Fibroblast of upper back skin (primary cell): ENCODE measurements at regions not wholly inside any gene's neighbourhood (a gene's known extent, or its start where the extent isn't known, plus 50 kb on each side); places are given as distances from the start of the nearest gene placed in this dataset.
"Not testable (repeated sequence)": the region's sequence is repeated elsewhere in the genome, so short reads cannot be mapped to it uniquely, and the experiment has no call there.

ENCODE experiments used
- DNase-seq: peaks from one replicate; pipeline ENCODE4 v3.0.0-alpha.2; 2013

DNA sequence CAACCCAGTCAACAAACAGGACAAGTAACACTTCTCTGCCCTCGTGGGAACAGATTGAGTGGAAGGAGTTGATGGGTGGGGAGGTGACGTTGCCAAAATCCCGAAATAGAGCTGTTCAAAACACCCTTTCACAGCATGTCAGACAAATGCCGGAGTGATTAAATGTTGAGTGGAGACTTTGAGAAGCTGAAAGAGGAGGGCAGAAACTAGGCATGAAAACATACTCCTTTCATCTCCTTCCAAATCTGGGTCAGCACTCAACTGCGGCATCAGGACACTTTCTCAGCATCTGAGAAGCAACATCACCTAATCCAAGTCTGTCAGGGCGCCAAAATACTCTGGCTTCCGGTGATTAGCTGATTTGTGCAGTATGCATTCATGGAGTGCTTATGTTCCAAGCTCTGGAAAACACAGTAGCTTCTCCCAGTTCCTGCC lies 51.5 kb upstream of the MRI1 start:
- no peak for DNase-seq

DNA sequence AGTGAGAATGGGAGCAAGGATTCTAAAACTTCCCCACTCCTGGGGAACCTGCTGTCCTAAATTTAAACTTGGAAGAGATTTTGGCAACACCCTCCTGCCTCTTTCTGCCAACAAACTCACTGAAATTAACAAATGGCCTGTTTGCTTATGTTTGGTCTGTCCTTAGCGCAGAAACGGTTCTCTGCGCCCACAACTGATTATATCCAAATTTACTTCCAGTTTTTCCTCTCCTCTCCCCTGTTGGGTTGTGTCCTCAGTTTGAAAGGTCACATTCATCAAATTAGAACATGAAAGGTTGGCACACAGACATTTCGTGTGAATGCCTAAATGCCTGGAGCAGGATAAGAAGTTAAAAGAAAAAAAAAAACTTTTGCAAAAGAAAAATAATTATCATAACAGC lies 56.4 kb upstream of the MRI1 start:
- no peak for DNase-seq

DNA sequence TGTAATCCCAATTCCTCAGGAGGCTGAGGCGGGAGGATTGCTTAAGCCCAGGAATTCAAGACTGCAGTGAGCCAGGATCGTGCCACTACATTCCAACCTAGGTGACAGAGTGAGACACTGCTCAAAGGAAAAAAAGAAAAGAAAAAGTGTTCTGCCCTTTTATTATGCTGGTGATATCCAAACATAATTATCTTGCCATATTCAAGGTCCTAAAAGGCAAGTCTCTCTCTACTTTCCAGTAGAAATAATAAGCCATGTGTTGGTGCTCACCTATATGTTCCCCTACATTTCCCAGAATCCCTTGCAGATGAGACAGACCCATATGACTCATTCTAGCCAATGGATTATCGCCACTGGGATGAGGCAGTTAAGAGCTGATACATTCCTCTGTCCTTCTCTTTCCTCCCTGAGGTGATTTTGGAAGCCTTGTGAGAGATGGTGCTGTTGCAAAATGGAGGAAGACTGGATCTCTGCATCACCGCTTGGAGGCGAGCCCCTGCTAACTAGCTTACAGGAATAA lies 58.3 kb upstream of the MRI1 start:
- no peak for DNase-seq

DNA sequence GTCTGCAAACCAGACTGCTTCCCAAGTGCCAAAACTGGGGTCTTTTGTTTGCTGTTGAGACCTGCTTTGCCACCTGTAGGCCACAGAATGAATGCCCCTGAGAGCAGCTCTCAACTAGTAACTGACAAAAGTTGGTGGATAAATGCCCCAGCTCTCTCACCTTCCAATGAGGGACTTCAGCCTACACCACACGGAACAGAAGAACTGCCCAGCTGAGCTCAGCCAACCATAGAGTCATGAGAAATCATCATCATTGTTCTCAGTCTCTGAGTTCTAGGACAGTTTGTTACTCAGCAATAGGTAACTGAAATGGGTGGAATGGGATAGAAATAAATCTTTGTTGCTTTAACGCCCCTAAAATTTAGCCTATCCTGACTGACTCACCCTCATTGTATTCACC lies 59.1 kb upstream of the MRI1 start:
- DNase-seq = no peak

DNA sequence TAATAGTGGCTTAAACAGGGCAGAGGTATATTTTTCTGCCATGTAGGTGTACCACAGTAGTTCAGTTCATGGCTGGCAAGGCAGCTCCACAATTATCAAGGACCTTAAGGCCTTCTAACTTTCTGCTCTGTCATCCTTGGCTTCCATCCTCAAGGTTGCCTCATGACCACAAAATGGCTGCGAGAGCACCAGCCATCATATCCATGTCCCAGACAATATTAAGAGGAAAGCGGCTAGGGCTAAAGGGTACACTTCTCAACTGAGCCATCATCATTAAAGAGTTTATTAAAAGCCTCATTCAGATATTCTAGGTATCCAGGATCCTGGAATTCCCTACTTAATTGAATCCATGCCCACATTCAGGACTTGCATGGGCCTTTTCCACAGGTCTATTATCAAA lies 62.7 kb upstream of the MRI1 start:
- no peak for DNase-seq

DNA sequence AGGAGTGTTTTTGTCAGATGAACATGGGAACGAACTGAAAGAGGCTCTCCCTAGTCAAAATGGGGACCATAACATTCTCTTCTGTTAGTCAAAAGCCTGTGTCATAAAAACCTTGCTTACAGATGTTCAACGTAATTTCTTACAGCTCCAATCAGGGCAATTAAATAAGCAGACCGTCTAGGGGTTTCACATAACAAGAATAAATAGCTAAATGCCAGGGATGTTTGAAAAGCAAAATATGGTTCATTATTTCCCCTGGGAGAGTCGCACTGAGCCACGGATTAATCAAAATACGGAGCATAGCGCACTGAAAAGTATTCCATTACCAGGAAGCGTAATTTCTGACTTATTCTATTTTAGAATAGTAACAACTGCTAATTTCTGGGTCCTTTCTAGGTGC lies 63.7 kb upstream of the MRI1 start:
- no peak for DNase-seq

DNA sequence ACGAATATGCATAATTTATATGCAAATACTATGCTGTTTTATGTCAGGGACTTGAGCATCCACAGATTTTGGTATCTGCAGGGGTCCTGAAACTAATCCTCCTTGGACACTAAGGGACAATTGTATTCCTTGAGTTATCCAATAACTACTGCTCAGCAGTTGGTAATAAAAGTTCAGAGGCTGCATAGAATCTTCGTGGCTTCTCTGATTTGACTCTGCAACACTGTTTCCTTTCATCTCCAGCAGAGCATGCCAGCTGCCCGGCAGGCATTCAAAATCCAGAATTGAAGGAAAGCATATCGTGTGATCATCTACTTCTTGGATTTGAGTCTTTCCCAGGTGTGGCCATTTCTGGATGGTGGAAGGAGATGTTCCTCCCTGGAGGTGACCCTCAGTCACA lies 64.5 kb upstream of the MRI1 start:
- no peak for DNase-seq

DNA sequence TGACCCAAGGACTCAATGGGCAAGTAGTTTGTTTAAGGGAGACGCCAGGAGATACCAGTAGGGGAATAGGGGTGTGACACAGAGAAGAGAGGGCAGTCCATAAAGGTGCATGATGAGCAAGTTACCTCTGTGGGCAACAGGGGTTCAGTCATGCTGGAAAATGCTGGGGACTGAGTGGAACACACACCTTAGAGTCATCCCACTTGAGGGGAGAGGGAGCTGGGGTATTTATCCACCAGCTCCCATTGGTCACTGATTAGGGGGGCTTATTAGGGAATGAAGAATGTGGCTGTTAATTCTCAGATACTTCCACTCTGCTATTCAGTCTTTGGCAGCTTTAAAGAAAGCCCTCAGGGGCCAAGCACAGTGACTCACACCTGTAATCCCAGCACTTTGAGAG lies 67.5 kb upstream of the MRI1 start:
- DNase-seq = no peak

DNA sequence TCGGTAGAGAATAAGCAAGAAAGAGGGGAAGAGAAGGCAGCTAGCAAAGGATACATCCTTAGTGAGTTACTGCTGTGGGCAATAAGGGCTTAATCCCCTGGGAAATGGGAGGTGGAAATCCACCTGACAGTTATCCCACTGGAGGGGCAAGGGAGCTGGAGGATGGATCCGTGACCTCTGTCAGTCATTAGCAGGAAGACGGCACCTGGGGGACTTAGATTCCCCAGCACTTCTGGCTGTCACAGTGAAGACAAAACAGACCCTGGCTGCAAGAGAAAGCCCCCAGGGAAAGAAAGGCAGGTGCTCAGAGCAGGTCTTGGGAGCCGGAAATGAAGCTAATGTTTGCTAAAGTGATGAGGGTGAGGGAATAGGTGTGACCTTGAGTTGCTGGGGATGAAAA lies 70.4 kb upstream of the MRI1 start:
- DNase-seq = no peak

DNA sequence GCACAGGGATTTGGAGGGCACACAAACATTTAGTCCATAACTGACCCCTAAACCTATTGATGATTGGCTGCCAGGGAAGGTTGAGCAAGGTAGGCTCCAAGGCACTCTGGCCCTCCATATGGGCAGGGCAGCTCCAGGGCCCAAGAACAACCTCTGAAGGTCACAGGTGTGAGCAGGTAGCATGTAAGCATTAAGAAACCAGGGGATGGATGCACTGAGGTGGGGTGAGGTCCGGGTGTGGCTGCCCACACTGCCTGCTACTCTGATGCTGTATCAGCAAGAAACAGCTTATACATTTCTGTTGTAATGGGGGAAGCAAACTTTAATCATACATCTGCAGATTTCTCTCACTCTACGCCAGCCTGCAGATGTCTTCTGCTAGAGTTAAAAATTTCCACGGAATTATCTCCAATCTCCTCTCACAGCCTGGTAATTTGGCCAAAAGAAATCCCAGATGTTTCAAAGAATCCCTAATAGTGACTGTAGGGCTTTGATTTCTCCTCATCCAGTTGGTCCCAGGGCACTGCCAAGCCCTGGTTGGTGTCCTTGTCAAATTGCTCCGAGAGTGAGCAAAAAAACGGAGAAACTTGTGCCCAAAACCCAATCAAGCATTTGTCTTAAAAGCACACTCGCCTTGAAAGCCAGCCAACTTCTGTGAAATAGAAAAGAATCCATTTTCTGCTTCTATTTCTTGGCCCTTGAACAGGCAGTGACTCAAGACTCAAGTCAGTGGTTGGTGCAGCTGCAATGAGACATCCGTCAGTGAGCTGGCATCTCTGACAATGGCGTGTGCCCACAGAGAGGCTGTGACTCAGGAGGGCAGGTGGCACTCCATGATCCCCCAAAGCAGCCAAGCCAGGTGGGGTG lies 72.5 kb upstream of the MRI1 start:
- peak; percentile 25 for DNase-seq

DNA sequence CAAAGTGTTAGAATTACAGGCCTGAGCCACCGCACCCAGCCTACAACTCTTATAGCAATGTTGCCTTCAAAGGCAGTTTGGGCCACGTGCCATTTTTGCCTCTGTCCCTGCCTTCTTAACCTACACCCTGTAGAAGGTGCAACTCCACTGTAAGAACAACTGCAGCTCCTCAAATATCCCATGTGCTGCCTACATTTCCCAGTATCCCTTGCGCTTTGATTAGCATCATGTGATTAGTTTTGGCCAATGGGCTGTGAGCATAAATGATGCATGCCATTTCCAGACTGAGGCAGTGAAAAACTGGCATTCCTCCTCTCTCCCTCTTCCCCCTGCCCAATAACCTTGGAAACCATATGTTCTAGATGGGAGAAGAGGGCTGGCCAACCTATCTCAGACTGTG lies 75.2 kb upstream of the MRI1 start:
- DNase-seq = peak; percentile 12

DNA sequence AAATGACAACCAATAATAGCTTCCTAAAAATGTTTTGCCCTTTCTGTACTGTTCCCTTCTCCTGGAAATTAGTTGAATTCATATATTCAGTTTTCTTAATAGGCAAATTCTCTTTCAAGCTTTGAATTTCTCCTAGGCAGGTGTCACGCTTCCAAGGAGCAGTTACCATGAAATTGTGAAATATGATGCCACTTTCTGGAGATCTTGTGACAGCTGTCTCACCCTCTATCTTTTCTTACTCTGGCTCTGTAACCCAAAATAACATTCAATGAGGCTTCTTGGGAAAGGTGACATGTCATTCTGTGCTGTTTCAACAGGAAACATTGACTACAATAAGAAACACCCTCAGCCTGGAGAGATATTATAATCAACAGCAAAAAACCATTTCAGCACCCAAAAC lies 80.3 kb upstream of the MRI1 start:
- no peak for DNase-seq

DNA sequence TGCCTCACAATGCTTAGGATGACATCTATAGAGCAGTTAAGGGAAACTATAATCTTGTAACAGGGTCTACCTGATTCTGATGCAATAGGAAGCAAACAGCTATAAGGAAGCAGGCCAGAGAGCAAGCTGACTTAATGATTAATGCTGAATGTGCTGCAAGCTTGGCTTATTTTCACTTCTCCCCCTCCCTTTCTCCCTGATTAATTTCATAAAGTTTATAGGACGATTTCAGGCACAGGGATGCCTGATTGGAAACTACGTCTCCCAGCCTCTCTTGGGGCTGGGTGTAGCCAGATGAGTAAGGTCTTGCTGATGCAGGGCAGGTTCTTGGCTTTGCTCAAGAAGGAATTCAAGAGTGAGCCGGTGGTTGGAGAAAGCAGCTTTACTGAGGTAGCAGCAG lies 82.8 kb upstream of the MRI1 start:
- DNase-seq = peak; percentile 90

DNA sequence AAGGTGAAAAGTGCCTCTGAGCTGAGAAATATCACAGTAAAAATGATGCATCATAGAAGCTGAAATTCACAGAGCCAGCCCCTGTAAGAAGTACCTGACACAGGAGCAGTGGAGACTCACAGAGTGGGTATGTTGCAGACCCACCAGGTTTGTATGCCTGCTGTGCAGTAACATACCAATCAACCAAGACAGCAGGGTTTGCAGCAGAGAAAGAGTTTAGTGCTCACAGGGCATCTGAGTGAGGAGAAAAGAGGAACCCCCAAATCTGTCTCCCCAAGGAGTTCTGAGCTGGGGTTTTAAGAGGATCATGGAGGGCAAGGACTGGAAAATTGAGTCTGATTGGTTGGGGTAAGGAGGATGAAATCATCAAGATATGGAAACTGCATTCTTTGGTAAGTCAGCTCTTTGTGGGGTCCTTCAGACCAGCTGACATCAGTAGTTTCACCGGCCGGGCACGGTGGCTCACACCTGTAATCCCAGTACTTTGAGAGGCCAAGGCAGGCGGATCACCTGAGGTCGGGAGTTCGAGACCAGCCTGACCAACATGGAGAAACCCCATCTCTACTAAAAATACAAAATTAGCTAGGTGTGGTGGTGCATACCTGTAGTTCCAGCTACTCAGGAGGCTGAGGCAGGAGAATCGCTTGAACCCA lies 83.5 kb upstream of the MRI1 start:
- DNase-seq = not testable (repeated sequence)

DNA sequence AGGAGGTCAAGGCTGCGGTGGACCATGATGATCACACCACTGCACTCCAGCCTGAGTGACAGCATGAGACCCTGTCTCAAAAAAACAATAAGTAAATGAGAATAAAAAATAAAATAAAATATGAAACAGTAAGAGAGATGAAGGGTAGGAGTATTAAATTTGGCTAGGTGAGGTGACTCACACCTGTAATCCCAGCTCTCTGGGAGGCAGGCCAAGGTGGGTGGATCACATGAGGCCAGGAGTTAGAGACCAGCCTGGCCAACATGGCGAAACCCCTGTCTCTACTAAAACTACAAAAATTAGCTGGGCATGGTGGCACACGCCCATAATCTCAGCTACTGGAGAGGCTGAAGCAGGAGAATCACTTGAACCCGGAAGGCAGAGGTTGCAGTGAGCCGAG lies 87.4 kb upstream of the MRI1 start:
- DNase-seq = not testable (repeated sequence)

DNA sequence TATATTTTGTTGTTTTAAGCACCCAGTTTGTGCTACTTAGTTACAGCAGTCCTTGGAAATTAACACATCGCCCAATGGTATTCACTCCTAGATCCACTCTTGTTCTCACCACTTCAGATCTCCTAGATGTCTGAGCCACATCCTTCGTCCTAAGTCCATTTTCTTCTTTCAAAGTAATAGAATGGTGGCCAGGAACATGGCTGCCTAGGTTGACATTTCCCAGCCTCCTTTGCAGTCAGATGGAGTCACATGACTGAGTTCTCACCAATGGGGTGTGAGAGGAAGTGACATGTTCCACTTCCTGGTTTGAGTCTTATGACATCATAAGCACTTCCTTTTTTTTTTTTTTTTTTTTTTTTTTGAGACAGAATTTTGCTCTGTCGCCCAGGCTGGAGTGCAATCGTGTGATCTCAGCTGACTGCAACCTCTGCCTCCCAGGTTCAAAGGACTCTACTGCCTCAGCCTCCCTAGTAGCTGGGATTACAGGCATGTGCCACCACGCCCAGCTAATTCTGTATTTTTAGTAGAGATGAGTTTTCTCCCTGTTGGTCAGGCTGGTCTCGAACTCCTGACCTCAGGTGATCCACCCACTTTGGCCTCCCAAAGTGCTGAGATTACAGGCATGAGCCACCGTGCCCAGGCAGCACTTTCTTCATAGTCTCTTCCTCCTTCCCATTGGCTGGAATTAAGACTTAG lies 91.7 kb upstream of the MRI1 start:
- not testable (repeated sequence) for DNase-seq

DNA sequence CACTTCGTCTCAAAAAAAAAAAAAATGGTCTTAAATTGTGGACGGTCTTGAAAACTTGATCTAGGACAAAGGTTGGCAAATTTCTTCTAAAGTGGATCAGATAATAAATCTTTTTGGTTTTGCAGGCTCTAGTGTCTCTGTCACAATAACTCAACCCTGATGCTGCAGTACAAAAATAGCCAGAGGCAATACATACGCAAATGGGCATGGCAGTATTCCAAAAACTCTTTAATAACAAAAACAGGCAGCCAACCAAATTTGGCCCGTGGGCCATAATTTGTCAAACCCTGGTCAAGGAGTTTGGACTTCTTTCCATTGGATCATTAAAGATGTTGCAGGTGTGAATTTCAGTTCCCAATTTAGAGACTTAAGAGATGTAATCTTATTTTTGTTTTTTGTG lies 93.5 kb upstream of the MRI1 start:
- no peak for DNase-seq

DNA sequence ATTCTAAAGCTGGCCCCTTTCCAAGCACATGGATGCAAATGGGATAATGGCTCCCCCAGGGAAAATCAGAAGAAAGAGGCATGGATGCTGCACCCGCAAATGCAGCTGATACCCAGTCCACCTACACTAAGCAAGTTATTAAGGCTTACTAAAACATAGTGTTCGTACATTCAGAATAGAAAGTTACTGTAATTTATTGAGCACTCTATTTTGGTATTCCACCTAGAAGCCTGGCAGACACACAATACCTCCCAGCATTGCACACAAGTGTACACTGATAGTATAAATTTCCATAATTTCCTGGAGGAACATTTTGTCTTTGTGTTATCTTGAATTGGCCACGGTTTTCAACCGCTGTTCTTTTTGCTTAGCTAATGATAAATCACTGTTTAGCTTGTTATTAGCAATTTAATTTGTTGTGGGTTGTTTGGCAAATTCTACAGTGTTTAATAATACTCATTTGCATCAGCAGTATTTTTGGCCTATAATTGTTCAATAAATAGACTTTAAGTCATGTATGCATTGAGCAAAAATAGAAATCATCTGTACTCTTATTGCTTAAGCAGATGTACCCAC lies 94.5 kb upstream of the MRI1 start:
- DNase-seq = no peak

DNA sequence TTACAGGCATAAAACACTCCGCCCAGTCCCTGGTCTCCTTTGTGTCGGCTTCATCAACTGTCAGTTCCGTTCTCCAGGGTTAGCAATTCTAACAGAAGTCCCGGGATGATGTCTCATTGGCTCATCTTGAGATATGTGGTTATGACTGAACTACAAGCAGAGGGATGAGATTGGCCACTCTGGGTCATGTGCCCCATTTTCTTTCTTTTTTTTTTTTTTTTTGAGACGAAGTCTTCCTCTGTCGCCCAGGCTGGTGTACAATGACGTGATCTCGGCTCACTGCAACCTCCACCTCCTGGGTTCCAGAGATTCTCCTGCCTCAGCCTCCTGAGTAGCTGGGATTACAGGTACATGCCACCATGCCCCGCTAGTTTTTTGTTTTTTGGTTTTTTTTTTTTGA lies 95.4 kb upstream of the MRI1 start:
- DNase-seq = no peak

DNA sequence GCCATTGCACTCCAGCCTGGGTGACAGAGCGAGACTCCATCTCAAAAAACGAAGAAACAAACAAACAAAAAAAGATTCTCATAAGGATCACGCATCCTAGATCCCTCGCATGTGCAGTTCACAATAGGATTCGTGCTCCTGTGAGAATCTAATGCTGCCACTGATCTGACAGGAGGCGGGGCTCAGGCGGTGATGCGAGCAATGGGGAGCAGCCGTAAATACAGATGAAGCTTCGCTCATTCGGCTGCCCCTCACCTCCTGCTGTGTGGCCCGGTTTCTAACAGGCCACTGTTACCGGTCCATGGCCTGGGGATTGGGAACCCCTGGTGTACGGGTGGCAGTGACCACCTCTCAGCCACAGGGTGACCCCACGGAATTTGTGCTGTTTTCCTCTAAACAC lies 98.2 kb upstream of the MRI1 start:
- DNase-seq = no peak

DNA sequence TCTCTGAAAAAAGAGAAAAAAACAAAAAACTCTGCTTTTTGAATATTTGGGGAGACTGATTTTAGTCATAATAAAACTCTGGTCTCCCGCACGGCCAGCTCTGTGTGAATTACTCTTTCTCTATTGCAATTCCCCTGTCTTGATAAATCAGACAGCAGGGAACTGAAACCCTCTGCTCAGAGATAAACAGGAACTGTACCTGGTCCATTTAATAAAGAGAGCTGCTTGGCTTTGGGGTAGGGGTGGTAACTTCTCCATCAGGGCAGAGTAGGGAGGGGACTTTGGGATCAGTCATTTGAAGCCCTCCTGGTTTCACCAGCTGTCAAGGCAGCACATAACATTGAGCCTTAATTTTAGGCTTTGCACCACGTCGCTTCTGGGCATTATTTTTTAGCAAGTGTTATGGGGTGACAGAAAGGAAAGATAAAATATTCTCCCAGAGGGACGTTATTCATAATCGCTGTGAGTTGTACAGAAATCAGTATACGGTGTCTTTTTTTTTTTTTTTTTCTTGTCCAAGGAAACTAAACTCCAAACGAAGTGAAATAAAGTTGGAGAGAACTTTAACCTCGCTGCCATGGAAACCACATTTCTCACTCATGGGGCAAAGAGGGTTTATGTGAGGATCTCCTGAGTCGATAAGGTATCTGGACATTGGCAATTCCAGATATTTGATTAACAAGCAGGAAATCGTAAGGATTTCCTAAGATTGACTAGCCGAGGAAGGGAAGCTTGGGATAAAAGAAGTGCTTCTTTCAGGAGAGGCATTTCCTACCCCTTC lies 99.0 kb upstream of the MRI1 start:
- DNase-seq = no peak

DNA sequence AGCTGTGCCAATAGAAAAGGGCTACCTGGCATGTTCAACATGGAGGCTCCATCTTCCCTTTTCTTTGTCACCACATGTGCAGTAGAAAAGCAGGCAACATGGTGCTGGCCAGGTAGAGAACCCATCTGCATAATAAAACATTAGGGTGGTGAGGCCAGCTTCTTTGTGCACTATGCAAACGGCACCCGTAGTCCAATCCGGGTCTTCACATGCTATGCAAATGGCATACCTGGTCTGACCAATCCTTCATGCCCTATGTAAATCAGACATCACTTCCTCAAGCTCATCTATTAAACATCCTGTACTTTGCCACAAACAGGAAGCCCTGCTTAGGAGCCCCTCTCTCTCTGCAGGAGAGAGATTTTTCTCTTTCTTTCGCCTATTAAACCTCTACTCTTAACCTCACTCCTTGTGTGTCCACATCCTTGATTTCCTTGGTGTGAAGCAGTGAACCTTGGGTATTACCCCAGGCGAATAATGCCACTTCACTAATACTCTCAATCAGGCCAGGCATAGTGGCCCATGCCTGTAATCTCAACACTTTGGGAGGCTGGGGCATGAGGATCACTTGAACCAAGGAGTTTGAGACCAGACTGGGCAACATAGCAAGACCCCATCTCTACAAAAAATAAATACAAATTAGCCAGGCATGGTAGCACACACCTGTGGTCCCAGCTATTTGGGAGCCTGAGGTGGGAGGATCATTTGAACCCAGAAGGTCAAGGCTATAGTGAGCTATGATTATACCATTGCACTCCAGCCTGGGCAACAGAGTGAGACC lies 111.3 kb upstream of the MRI1 start:
- no peak for DNase-seq
